Activated effector memory CD4-positive, alpha-beta T cell treated with anti-CD3 and anti-CD28 coated beads, Interleukin-2, amount 50 U/mL, for 16 hours (primary cell): ENCODE measurements at regions not wholly inside any gene's neighbourhood (a gene's known extent, or its start where the extent isn't known, plus 50 kb on each side); places are given as distances from the start of the nearest gene placed in this dataset.
A peak's percentile ranks its signal among the peaks of the same experiment; 100 is the strongest.
"Not testable (repeated sequence)": the region's sequence is repeated elsewhere in the genome, so short reads cannot be mapped to it uniquely, and the experiment has no call there.

Experiments
- DNase-seq: peaks from one replicate; pipeline ENCODE4 v3.0.0-alpha.2; 2020

DNA sequence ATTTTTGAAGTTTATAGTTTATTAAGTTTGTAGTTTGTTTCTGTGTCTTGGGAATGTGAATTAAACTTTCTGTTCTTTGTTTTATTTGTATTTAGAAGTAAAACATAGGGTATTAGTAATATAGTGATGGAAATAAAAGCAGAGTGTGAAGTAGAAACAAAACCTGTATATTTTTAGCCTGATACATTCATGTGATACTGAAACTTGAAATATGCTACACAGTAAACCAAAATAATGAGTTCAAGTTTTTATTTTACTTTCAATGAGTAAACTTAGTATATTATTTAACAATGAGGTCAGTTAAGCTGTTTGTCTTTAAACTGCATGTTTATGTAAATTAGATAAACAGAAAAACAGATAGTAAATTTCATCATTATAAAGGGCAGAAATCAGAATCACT lies 1592.6 kb downstream of the GRIK2 start:
- DNase-seq: no peak

DNA sequence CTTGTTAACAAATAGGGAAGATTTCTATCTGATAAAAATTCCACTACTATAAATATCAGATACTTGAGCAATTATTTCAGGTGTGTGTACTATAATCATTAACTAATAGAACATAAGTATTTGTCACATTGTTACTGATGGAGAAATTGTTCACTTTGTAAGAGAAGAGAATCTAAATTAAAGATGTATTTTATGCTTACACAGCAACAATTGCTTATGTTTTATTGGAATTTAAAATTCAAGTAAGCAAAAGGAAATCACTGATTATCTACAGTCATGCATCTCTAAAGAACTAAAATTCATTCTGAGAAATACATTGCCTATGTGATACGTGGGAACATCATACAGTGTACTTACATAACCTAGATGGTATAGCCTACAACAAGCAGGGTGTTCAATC lies 1590.8 kb downstream of the GRIK2 start:
- DNase-seq: no peak

GRCh38 chr6:102981490-102982015 lies 1588.0 kb downstream of the GRIK2 start:
- no peak for DNase-seq

GRCh38 chr6:102980951-102981350 lies 1587.4 kb downstream of the GRIK2 start:
- DNase-seq: no peak

GRCh38 chr6:102961902-102962301 lies 1568.4 kb downstream of the GRIK2 start:
- no peak for DNase-seq

DNA sequence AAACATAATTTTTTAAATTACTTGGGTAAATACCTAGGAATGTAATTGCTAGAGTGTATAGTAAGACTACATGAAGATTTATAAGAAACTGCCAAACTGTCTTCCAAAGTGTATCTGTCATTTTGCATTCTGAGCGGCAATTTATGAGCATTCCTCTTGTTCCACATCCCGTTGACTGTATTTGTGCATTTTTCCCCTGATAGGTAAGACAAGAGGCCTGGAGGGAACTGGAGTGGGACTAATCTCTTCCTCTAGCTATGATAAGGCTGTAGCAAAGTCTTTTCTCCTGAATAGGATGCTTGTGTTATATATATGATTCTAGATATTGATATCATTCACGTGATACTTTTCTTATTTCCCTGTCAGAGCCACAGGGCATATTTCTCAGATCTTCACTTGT lies 1557.5 kb downstream of the GRIK2 start:
- no peak for DNase-seq

DNA sequence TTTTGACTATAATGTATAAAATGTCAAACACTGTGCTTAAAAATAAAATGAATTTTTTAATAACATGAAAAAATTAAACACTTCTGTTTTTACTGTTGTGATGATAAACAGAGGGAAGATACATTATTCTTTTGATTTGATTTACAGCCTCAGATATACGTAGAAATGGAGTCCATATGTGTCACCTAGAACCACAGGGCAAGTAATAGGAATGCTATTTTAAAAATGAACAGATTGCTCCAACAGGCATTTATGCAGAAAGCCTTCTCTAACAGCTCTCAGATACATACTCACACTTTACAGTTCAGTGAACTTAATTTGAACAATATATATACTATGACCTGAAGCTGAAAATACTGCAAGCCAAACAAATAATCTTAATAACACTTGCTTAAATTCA lies 1551.0 kb downstream of the GRIK2 start:
- DNase-seq: no peak

- no peak for DNase-seq
Observed at GRCh38 chr6:102942206-102942605, 1548.7 kb downstream of the GRIK2 start.

DNA sequence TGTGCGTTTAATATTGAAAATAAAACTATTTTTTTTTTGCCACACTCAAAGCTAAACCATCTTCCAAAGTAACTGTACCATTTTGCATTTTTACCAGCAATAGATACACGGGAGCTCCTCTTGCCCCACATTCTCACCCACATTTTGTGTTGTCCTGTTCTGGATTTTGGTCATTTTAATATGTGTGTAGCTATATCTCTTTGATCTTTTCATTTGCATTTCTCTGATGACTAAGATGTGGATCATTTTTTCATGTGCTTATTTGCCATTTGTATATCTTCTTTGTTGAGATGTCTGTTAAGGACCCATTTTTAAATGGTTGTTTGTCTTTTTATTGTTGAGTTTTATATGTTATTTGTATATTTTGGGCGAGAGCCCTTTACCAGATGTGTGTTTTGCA lies 1543.5 kb downstream of the GRIK2 start:
- DNase-seq: no peak

DNA sequence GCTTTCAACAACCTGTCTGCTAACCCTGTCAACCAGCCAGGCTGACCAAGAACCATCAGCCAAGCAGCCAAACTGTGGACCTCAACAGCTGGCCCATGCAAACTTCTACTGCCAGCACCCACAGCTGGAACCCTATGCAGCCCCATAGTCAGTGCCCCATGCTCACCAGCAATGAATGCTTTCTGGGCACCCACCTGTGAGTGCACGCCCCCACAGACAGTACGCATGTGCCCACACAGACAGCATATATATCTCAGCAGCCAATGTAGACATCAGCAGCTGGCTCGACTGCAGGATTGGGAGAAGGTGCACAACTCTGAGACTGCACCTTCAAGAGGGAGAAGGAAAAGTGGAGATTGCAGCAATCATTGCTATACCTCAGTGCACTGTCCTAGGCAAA lies 1534.6 kb downstream of the GRIK2 start:
- peak; percentile 53 for DNase-seq

GRCh38 chr6:102918161-102918560 lies 1524.7 kb downstream of the GRIK2 start:
- no peak for DNase-seq

DNA sequence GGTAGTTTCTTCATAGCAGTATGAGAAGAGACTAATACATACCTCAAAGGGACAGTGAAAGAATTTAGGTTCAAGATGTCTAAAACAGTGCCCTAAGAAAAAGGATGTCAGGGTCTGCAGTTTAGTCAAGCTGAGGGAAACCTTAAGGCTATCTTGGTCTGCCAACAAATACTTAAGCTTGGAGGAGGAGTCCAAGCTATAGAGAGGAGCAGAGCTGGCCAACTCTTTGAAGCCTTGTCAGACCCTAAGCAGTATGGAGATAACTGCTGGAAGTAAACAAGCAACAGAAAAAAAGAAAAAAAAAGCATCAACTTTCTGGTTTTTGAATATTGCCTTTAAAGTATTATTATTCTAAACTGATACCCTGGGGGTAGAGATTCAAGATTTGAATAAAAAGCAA lies 1518.1 kb downstream of the GRIK2 start:
- no peak for DNase-seq

GRCh38 chr6:102910701-102911139 lies 1517.2 kb downstream of the GRIK2 start:
- not testable (repeated sequence) for DNase-seq

DNA sequence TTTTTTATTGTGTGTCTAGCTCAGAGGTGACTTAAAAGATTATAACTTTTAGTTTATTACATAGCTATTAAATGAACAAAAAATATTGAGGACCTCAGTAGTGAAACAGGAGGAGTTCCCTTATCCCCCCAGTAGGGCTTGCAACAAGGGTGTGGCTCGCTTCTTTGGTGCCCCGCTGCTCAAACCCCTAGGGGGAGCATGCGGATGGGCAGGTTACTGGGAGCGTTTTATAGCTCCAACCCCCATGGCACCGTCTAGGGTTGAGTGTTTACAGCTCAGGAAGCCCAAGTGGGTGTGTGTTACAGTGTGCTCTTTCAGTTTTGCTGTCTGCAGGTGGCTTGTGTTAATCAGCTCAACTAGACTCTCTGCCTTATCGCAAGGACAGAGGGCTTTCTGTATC lies 1513.7 kb downstream of the GRIK2 start:
- no peak for DNase-seq

GRCh38 chr6:102902471-102902870 lies 1509.0 kb downstream of the GRIK2 start:
- no peak for DNase-seq

- DNase-seq: no peak
Observed at GRCh38 chr6:102895683-102896082, 1502.2 kb downstream of the GRIK2 start.

DNA sequence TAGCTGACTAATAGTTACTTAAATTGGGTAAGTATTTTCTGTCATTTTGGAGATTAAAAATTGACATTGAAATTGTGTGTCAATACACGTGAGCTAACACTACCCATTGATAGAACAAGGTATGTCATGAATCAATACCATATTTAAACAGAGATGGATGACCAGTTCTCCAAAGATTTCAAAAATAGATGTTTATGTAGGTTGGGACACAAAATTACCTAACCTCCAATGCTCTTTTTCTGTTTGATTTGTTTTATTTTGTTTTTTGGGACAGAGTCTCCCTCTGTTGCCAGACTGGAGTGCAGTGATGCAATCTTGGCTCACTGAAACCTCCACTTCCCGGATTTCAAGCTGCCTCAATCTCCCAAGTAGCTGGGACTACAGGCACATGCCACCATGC lies 1491.7 kb downstream of the GRIK2 start:
- no peak for DNase-seq

GRCh38 chr6:102853249-102853955 lies 1459.9 kb downstream of the GRIK2 start:
- no peak for DNase-seq

DNA sequence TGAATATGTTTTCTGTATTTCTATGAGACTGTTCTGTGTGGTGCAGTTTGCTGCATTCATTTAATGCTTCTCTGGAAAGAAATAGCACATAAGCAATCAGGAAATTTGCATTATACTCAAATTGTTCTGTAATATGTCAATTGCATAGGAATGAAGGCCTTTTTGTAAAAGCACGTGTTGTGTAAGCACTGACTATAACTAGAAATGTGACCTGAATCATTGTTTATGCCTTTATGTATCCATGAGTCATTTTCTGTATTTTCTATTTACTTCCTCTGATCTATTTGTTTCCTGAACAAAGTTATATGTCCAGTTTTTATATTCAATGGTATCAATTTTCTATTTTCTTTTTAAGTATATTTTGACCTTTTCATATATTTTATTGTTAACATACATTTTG lies 1455.3 kb downstream of the GRIK2 start:
- no peak for DNase-seq

DNA sequence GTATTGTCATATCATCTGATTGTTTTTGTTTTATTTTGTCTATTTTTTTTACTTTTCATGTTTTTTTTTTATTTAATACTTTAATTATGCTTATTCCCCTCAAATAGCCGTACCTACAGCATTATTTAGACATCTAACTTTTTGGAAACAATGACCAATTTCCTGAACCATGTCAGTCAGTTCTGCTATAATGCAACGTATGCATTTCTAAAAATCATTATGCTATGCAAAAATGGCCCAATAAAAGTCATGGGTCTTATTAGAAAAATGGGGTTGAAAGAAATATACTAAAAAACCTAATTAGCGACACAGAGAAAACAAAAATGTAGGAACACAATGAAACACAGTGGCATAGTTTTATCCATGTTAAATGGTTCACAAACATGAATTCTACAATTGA lies 1454.7 kb downstream of the GRIK2 start:
- no peak for DNase-seq

- DNase-seq: no peak
Observed at GRCh38 chr6:102841060-102841459, 1447.6 kb downstream of the GRIK2 start.

GRCh38 chr6:102832021-102832420 lies 1438.5 kb downstream of the GRIK2 start:
- no peak for DNase-seq

DNA sequence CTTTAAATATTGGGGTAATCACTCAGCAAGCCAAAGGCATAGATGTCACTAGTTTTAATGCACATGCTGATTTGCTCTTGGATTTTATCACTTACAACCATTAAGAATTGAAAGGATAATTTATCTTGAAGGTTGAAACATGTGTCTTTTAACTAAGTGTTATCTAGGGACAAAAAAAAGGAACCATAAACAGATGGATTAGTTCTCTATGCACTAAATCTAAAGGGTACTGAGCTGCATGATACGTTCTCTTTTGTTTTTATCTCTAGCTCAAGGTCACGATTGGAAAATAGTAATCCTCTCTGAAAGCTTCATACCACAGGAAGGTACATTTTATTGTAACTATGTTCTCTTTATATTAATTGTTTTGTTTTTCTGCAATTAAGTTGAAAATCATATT lies 1426.6 kb downstream of the GRIK2 start:
- DNase-seq: no peak

DNA sequence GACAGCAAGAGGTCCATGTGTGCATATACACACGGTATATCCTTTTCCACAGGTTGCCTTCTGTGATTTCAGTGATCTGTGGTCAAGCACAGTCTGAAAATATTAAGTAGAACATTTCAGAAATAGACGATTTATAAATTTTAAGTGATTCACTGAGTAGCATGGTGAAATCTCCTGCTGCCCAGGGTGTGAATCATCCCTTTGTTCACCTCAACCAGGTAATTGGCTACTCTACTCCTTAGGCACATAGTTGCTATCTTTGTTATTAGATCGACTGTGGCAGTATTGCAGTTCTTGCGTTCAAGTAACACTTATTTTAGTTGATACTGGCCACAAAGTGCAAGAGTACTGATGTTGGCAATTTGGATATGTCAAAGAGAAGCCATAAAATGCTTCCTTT lies 1421.7 kb downstream of the GRIK2 start:
- no peak for DNase-seq
